GM19468 (cell line): ENCODE measurements at regions not wholly inside any gene's neighbourhood (a gene's known extent, or its start where the extent isn't known, plus 50 kb on each side); places are given as distances from the start of the nearest gene placed in this dataset.
"Not testable (repeated sequence)": the region's sequence is repeated elsewhere in the genome, so short reads cannot be mapped to it uniquely, and the experiment has no call there.

Source experiments
- ATAC-seq: cut with Tn5 transposase; IDR thresholded peaks from one replicate; pipeline ENCODE4 v1.9.1; 2021; ENCODE audit warnings: mild to moderate bottlenecking, moderate library complexity, moderate number of reproducible peaks; ENCODE audit not compliant: unreplicated experiment; ENCODE audit errors: extremely low read depth

DNA sequence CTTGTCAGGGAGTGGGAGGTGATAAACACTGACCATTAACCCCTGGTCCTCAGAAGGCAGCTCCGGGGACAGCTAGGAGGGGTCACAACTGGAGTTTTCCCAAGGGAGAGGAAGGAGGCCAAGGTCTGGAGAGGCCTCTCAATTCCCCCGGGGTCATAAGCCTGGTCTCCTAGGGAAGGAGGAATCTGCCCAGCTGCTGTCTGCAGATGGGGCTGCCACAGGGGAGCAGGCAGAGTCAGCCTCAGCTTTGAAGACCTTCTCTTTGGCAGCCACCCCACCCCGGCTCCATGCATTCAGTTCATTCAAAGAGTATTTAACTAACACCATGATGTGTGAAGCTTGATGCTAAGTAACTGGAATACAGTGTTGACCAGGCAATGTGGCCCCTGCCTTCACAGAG lies 74.6 kb upstream of the HSPA9 start:
- ATAC-seq, result no peak

DNA sequence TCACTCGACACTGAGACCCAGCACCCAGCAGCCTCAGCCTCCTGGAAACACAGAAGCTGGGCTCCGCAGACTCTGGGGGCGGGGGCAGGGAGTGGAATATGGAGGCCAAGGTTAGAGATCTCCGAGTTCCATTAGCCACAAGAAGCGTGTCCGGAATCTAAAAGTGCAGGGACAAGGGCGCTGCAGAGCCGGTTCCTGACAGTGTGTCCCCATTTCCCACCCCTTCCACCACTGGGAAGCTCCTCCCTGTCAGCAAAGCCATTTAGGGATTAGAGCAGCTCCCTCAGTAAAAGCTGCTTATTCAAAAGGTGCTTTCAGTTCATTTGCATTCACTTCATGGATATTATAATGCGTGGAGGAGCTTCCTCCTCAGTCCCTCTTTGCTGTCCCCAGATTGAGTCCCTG lies 74.1 kb upstream of the HSPA9 start:
- ATAC-seq, result no peak

DNA sequence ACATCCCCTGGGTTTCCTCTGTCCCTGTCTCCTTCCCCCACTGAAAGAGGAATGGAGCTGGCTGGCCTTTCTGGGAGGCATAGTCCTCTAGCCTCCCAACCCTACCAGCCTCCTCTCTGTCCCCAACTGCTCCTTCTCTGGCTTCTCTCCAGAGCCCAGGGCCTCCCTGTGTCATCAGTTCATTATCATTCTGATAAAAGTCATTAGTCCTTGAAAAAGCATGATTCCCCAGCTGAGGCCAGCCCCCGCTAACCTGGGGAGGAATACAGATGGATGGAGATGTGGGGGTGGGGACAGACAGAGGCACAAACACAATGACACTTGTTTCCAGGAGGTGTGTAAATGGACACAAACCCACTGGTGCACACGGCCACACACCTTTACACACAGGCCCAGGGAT lies 73.6 kb upstream of the HSPA9 start:
- no peak for ATAC-seq

DNA sequence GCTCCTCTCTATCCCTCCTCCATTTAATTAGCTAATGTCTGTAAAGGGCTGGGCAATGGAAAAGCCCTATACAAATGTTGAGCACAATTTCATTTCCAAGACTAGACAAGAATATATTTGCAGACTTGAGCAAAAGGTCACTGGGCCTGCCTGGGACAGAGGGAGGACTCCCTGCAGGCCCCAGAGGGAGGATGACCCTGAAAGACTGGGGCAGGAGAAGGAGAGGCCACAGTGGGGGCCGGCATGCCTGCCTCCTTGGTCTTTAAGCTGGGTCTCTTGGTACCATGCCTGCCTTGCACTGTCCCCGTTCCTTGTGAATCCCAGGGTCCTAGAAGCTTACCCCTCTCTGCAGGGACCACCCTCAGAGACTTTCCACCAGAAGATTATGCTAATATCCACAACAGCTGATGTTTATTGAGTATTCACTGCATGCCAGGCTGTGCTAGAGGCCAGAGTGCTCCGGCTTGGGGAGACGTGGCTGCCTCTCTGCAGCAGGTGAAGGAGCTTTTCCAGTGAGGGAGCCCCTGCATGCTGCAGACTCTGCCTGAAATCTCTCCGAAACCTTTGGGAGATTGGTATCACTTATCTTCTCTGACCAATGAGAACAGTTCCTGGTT lies 72.7 kb upstream of the HSPA9 start:
- ATAC-seq, result no peak

DNA sequence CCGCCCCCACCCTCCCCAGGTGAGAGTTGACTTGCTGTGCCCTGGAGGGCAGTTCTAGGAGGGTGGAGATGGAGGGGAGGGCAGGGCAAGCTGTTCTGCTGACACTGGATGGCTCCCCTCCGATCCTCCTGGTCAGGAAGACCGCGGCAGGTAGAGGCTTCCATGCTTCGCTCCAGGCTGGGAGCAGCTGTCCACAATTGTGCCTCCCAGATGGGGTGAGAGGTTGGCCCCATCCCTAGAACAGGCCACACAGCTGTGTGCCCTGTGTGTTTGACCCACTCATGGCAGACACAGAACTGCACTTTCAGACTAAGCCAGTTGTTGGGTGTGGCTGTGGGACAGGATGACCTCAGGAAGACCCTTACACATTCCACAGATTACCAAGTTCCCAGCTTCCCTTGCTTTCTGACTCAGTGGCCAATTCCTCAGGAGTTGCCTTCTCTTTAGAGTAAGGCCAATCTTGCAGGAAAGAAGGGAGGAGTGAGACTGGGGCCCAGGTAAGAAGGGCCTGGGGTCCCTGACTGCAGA lies 72.1 kb upstream of the HSPA9 start:
- ATAC-seq, result no peak

DNA sequence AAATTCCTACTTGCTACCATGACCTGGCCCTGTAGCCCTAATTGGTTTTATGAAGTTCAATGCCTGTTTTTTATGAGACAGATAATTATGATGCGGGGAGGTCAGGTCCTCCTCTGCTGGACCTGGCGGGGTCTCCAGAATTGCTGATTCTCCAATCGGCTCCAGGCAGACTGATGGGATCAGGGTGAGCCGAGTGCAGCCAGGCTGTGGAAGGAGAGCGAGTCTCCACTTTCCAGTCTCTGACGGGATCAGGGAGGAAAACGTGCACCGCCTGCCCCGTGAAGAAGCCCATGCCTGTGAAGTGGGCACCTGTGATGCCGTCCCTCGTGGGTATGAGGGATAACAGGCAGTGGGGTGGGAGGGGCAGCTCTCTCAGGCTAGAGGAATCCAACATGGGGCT lies 71.5 kb upstream of the HSPA9 start:
- no peak for ATAC-seq

DNA sequence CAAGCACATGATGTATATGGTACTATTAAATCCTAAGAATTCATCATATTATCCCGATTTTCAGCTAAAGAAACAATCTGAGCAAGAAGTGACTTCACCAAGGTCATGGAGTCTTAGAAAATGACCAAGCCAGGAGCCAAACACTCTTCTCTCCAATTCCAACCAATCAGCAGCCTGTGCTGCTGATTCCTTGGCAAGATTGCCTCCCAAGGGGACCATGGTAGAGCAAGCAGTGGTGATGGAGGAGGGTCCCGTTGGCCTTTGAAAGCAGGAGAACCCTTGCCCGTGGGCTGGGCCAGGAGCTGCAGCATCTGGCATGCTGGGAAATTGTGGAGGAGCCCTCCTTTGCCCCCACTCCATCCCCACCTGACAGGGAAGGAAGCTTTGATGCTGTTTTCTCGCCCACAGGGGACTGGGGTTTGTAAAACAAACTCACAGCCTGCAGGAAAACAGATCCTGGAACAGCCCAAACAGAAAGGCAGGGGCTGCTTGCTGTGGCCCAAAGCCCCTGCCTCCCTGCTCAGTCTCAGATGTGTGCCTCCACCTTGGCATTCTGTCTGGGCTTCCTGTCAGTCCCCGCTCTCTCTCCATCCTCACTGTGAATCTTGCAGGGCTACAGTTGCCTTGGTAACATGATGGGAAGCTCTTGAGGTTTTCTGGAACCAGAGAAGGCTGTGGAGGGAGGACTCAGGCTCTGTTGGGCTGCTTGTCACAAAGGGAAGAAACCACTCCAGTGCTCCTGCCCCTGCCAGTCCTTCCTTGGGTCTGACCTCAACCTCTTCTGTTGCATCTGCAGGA lies 70.8 kb upstream of the HSPA9 start:
- no peak for ATAC-seq

DNA sequence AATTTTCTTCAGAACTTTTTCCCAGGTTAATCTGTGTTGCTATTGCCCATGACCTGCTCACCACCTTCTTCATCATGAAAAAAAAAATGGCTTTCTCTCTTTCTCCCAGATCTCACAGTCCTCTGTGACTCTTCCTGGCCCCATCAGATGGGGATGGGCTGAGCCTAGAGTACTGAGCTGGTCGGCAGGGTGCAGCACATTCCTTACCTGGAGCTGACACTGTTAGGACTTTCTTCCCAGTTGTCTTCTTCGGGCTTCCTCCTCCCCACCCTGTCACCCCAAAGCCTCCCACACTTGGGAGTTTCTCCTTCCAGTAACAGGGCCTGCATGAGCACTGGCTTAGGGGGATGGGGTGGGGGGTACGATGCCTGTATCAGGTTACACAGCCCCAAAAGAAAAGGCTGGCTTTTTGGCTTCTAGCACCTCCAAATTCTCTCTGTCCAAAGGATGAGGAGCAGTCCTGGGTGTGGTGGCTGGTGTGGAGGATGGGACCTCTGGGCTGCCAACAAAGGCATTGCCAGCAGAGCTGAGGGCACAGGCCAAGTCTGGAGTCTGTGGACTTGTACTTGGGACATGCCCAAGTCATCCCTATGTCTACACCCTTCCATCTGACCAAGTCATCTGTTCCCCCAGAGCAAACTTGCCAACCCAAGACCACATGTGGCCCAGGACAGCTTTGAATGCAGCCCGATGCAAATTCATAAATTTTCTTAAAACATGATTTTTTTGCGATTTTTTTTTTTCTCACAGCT lies 68.0 kb upstream of the HSPA9 start:
- no peak for ATAC-seq

DNA sequence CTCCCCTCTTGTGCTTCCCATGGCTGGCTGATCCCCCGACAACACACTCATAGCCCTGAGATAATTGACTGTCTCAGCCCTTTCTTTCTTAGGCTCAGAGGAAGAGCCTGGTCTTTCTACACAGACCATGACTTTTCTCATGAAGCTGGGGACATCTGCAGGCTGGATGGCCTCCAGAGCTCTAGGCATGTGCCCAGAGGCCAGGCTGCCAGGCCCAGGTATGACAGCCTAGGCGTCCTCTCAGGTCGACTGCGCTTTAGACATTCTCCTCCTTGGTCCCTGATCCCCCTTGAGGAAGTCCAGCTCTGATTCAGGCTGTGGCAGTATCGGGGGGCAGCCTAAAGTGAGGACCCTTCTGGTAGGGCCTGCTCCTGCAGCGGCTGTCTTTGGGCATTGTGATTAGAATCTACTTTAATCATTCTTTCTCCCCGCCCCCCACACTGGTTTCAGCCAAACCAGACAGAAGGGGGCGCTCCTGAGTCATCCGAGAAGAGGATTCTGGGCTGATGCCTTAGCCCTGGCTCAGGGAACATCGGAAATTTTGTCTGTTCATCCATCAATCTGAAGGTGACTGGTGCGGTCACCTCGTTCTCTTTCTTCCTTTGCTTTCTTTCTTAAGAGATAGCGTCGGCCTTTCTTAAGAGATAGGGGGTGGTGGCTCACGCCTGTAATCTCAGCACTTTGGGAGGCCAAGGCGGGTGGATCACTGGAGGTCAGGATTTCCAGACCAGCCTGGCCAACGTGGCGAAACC lies 66.5 kb upstream of the HSPA9 start:
- ATAC-seq, result no peak

DNA sequence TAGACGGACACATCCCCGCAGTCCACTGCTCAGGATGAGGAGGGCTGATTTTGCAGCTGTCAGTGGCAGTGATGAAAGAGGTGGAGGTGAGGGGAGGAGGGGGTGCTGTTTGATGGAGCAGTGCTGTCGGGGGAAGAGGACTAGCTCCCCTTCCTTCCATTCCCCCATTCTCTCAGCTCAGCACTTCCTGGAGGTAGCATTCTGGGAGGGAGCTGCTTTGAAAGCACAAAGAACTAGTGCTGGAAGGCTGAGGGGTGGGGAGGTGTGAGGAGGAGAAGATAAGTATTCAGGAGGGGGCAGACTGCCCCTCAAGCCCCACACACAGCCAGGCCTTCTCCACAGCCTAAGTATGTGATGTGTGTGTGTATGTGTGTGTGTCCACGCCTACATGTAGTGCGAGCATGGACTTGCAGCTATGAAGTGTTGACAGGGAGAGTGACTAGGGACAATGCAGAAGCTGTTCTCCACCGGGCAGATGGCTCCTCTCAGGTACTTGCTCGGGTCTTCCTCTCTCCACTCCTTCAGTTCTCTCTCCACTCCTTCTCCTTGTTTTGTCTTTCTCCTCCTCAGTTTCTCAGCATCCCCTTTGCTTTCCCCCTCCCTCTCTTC lies 65.5 kb upstream of the HSPA9 start:
- no peak for ATAC-seq

DNA sequence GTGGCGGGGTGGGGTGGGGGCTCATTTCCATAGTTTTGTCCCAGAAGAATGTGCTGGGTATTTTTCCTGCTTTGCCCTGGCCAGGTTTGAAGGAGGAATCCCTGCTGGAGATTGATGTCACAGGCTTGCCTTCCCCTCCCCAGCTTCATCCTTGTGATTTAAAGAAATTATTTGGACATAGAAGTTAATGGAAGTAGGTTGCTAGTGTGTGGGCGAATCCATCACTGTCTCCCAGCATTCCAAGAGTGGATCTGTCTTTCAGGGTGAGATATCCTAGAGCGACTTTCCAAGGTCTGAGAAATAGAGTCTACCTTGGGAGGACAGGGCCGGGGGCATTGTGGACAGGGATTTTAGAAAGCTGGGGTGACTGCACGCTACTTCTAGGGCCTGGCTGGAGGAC lies 64.9 kb upstream of the HSPA9 start:
- ATAC-seq, result no peak

DNA sequence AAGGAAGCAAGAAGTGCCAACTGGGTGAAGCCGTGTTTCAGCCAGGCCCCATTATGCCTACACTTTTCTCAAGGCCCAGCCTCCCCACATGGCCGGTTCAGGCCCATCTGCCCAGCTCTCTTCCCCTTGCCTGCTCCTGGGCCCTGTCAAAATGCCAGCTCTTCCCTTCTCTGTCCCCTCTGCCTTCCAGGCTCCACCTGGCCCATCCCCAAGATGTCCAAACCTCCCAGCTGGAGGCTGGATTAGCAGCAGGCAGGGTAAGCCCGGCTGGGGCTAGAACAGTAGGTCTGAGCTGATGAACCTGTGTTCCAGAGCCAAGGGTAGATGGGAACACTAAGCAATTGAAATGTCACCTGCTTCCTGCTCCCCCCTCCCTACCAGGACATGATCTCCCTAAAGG lies 64.1 kb upstream of the HSPA9 start:
- no peak for ATAC-seq

DNA sequence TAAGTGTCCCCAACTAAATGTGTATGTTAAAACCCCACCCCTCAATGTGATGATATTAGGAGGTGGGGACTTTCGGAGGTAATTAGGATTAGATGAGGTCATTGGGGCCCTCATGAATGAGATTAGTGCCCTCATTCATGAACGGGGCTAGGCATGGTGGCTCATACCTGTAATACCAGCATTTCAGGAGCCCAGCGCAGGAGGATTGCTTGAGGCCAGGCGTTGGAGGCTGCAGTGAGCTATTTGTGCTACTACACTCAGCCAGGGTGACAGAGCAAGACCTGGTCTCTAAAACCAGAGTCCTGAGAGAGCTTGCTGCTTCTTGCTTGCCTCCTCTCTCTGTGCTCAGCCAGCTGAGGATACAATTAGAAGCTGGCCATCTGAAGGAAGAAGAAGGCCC lies 62.1 kb upstream of the HSPA9 start:
- ATAC-seq, result no peak

DNA sequence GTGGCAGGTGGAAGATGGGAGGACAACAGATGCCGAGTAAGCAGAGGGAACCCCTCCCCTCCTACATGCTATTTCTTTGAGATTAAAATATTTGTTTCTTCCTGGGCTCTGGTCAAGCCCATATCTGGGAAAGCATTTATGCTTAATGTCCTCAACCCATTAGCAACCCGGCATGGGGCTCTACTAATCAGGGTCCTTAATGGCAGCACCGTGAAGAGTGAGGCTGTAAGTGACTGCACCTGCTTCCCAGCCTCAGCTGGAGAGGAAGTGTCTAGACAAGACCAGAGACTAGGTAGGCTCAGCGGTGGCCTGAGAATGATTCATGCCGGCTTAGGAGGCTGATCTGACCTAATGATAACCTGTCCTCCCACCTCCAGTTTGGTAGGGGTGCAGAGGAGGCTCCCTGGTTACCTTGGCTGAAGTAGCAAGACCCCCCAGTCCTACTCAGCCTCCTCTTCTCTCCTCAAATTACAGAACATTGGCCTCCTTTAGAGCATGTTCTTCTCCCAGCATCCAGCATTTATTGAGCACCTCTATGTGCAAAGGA lies 61.3 kb upstream of the HSPA9 start:
- ATAC-seq, result no peak

DNA sequence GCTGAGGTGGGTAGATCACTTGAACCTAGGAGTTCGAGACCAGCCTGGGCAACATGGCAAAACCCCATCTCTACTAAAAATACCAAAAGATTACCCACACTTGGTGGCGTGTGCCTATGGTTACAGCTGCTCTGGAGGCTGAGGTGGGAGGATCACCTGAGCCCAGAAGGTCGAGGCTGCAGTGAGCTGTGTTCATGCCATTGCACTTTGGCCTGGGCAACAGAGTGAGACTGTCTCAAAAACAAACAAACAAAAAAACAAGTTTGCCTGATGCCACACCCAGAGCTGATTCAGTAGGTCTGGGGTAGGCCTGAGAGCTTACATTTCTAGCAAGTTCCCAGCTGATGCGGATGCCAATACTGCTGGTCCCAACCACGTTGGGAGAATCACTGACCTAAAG lies 60.5 kb upstream of the HSPA9 start:
- no peak for ATAC-seq

DNA sequence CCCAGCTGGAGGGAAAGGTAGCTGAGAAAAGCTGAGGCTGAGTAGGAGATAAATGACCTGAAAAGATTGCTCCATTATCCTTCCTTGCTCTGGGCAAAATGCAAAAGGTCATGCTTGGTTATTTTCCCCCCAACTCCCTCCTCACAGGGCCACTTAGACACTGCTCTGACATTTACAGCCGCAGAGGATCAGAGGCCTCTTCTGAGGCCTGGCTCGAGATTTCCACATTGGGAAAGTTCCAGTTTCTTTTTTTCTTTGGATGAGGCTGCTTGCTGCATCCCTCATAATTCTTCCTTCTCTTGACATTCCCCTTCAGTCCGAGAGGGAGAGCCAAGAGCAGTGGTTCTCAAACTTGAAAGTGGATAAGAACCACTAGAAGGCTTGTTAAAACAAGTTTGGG lies 60.1 kb upstream of the HSPA9 start:
- no peak for ATAC-seq

DNA sequence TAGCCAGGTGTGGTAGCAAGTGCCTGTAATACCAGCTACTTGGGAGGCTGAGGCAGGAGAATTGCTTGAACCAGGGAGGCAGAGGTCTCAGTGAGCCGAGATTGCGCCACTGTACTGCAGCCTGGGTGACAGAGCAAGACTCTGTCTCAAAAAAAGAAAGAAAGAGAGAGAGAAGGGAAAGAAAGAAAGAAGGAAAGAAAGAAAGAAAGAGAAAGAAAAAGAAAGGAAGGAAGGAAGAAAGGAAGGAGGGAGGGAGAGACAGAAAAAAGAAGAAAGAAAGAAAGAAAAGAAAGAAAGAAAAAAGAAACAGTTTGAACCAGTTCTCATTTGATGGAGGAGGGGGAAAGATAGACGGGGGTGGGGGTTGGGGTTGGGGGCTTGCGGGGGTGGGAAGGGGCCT lies 59.6 kb upstream of the HSPA9 start:
- ATAC-seq, result not testable (repeated sequence)

DNA sequence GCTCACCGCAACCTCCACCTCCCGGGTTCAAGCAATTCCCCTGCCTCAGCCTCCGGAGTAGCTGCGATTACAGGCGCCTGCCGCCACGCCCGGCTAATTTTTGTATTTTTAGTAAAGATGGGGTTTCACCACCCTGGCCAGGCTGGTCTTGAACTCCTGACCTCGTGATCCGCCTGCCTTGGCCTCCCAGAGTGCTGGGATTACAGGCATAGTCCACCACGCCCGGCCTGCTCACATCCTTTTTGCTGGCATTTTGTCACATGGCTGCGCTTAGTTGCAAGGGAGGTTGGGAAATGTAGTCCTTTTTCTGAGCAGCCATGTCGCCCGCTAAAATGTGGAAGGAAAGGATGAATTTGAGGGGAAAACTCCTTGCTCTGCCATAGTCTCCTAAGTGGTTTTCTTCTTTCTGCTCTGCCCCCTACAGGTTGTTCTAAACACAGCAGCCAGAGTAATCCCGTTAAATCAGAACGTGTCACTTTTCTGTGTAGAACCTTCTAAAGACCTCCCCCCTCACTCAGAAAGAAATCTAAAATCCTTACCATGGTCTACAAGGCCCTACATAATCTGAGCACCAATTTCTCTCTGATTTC lies 57.8 kb upstream of the HSPA9 start:
- no peak for ATAC-seq
